GM12874 (cell line): ENCODE measurements at regions not wholly inside any gene's neighbourhood (a gene's known extent, or its start where the extent isn't known, plus 50 kb on each side); places are given as distances from the start of the nearest gene placed in this dataset.

Source experiments
- TF ChIP-seq, protein P1 (sequence below): IDR thresholded peaks from 2 replicates; pipeline ENCODE4 v1.5.1; 2011; ENCODE audit warnings: low read depth, mild to moderate bottlenecking, control low read depth, low read length, moderate library complexity; ENCODE audit not compliant: insufficient read depth

DNA sequence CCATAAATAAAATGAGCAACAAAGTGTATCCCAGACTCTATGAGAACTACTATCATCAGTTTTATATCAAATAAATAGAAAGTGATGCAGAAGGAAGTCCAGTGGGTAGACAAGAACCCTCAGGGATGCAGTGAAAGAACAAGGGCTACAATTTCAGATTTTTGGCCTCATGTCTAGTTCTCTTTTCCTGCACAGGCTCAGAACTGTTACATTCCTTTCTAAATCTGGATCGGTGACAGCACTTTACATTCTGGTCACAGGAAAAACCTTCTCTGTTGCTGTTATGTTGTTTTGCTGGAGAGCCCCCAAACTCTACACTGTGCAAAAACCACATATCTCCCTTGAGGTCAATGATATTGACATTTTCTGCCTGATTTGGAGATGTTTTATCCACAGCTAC, 108.8 kb upstream of the ANO5 start:
- TF ChIP-seq, protein P1, sequence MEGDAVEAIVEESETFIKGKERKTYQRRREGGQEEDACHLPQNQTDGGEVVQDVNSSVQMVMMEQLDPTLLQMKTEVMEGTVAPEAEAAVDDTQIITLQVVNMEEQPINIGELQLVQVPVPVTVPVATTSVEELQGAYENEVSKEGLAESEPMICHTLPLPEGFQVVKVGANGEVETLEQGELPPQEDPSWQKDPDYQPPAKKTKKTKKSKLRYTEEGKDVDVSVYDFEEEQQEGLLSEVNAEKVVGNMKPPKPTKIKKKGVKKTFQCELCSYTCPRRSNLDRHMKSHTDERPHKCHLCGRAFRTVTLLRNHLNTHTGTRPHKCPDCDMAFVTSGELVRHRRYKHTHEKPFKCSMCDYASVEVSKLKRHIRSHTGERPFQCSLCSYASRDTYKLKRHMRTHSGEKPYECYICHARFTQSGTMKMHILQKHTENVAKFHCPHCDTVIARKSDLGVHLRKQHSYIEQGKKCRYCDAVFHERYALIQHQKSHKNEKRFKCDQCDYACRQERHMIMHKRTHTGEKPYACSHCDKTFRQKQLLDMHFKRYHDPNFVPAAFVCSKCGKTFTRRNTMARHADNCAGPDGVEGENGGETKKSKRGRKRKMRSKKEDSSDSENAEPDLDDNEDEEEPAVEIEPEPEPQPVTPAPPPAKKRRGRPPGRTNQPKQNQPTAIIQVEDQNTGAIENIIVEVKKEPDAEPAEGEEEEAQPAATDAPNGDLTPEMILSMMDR, result no peak

DNA sequence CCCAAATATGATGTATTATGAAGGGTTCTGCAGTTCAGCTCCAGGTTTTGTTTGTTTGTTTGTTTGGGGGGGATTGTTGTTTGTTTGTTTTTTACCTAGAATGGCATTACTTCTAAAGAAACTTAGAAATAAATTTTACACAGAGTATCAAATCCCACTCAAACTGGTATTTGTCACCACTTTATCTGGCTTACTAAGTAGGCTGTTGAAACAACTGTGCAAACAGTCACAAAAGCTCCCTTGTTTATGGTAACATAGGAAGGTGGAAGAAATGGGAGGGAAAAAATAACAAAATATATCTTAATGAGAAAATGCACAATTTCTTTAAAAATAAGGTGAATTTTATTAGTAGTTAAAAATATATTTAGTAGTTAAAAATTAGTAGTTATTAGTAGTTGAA, 108.3 kb upstream of the ANO5 start:
- TF ChIP-seq, protein P1, result no peak

DNA sequence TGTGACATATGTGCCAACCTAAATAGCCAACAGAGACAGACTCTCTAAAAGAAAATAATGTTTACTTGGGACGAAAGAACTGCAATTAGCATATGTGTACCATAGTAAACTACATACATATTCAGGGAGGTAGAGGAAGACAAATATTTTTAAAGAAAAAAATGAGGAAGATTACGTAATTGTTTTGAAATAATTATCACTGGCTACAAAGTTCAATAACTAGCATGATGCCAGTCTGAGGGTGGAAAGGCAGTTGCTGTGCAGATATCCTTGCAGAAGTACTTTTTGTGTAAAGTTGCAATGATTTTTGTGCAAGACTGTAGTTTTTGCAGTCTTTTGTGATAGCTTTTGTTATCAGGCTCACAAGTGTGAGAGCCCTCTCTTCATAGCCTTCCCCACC, 103.3 kb upstream of the ANO5 start:
- TF ChIP-seq, protein P1, result no peak

DNA sequence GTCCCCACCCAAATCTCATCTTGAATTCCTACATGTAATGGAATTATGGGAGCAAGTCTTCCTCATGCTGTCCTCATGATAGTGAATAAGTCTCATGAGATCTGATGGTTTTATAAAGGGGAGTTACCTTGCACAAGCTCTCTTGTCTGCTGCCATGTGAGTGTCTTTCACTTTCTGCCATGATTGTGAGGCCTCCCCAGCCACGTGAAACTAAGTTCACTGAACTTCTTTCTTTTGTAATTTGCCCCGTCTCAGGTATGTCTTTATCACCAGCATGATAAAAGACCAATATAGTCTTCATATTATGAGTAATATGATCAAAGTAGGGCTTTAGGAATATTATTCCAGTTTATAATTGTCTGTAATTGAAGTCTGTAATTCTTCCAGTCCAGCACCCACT, 86.3 kb upstream of the ANO5 start:
- TF ChIP-seq, protein P1, result no peak

DNA sequence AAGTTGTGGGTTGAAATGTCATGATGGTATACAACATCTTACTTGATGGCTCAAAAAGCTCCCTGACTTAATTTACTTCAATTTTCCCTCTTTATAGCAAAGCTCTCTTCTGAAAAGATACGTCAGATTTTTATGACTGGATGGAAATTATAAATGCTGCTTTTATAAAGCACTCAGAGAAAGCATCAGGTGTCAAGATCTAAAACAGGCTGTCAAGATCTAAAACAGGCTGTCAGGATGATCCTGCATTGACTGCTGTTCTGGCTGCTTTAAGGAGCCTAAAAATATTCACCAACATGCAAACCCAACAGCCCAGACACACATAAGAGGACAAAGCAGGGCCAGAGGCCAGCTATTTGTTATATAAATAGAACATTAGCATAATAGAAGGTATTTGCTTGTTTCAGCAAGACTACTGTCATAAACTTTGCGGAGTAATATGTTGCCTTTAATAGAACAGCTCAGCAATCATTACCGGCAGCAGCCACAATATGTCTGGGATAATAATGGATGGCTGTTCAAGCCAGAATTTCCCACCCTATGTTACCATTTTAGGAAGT, 77.3 kb upstream of the ANO5 start:
- TF ChIP-seq, protein P1, result no peak

DNA sequence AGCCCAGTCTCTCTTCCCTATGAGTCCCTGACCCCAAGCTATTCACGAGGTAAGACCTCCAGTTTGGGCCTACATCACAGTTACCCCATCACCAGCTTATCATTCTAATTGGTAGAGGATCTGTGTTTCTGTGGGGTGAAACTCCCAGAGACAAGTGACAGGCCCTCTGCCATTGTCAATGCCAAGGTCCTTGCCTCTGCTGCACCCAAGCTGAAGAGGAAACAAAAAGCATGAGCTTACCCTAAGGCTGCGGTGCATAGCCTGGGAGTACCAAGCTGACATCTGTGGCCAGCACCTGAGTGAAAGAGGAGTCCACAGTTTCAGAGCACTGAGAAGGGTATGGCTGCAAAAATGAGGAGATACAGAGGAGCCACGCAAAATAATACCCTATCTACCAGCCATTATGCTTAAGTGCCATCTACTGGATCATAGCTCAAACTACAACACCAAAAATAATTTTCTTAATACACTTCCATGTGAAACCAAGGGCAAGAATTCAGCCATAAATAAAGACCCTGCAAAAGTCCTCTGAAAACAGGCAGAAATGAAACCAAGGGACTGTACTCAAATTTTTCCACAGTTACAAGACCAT, 62.3 kb upstream of the ANO5 start:
- TF ChIP-seq, protein P1, result peak; percentile 33; the same call in 1 of the 2 replicates

DNA sequence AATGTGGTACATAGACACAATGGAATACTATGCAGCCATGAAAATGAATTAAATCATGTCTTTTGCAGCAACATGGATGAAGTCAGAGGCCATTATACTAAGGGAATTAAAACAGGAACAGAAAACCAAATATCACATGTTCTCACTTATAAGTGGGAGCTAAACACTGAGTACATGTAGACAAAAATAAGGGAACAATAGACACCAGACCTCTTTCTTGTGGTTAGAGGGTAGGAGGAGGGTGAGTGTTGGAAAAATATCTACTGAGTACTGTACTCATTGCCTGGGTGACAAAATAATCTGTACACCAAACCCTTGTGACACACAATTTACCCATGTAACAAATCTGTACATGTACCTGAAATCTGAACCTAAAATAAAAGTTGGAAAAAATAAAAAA, 59.1 kb upstream of the ANO5 start:
- TF ChIP-seq, protein P1, result no peak
